GM12878 (cell line): ENCODE measurements at regions not wholly inside any gene's neighbourhood (a gene's known extent, or its start where the extent isn't known, plus 50 kb on each side); places are given as distances from the start of the nearest gene placed in this dataset.

Experiments
- ATAC-seq: fragments of 200-7000 bp; cut with Tn5 transposase; 3 replicates; pipeline ENCODE4 v1.9.1; 2020; ENCODE audit warnings: mild to moderate bottlenecking, moderate library complexity
- BruUV-seq: library from RNA; stranded (reverse); fragments of 400-500 nt; replicated peaks from 2 replicates; lab custom pipeline; 2021; lab: Mats Ljungman, UMichigan
- CTCF ChIA-PET: fragments of 300-600 bp; sonication (Branson Sonifier 250); formaldehyde crosslinking; extraction: SDS; loops from one replicate; lab custom pipeline; 2021; ENCODE audit warnings: inconsistent platforms; lab: Yijun Ruan, JAX
- POLR2A ChIA-PET: fragments of 350-600 bp; formaldehyde crosslinking; extraction: SDS; loops from one replicate; lab custom pipeline; 2021; ENCODE audit warnings: inconsistent platforms; lab: Charles Lee
- RAD21 ChIA-PET: fragments of 300-600 bp; sonication (Branson Sonifier 250); formaldehyde crosslinking; loops from one replicate; lab custom pipeline; 2023; ENCODE audit warnings: antibody characterized with exemption; ENCODE audit not compliant: unreplicated experiment; lab: Charles Lee
- SMC1A ChIA-PET: fragments of 300-600 bp; sonication (Branson Sonifier 250); formaldehyde crosslinking; loops from one replicate; lab custom pipeline; 2023; ENCODE audit not compliant: unreplicated experiment, uncharacterized antibody; lab: Charles Lee
- DNase-seq: peaks from one replicate; pipeline ENCODE4 v3.0.0-alpha.2; 2011; ENCODE audit warnings: low read depth, low spot score
- FAIRE-seq: peaks from 3 replicates; lab custom pipeline; 2011; peaks lifted over from hg19 to GRCh38; lab: Jason Lieb, UNC
- H2AFZ ChIP-seq: 2 replicates; pipeline ENCODE4 v1.6.0; 2011; ENCODE audit warnings: low read depth, low read length, control low read depth; ENCODE audit not compliant: control insufficient read depth
- H3K27ac ChIP-seq: 2 replicates; pipeline ENCODE4 v1.5.1; 2011; ENCODE audit warnings: control low read depth; ENCODE audit not compliant: control insufficient read depth, insufficient read depth
- H3K27me3 ChIP-seq, 2 experiments: replicated peaks in 1 of 2; 2 replicates each; pipeline versions ENCODE4 v1.6.0 to v1.6.1; 2011; ENCODE audit warnings: low read length in 1 of 2; ENCODE audit not compliant: control insufficient read depth in 2 of 2, insufficient read depth in 2 of 2
- H3K36me3 ChIP-seq, 2 experiments: 2 replicates each; pipeline ENCODE4 v1.5.1; 2011; ENCODE audit warnings: low read length in 1 of 2; ENCODE audit not compliant: control insufficient read depth in 2 of 2, insufficient read depth in 2 of 2
- H3K4me1 ChIP-seq: 2 replicates; pipeline ENCODE4 v1.6.1; 2011; ENCODE audit warnings: mild to moderate bottlenecking, low read length, moderate library complexity, mixed read lengths; ENCODE audit not compliant: control insufficient read depth, insufficient read depth
- H3K4me2 ChIP-seq: 2 replicates; pipeline ENCODE4 v1.6.0; 2011; ENCODE audit warnings: control low read depth; ENCODE audit not compliant: control insufficient read depth, insufficient read depth
- H3K4me3 ChIP-seq: fragments of 200-600 bp; sonication (generic); 2 replicates; pipeline ENCODE4 v1.5.1; 2016
- H3K79me2 ChIP-seq: 2 replicates; pipeline ENCODE4 v1.6.0; 2011; ENCODE audit warnings: low read length; ENCODE audit not compliant: control insufficient read depth, insufficient read depth
- H3K9ac ChIP-seq: 2 replicates; pipeline ENCODE4 v1.8.0; 2011; ENCODE audit warnings: low read length, control low read depth, mixed read lengths; ENCODE audit not compliant: control insufficient read depth, insufficient read depth
- H3K9me3 ChIP-seq: replicated peaks from 3 replicates; pipeline ENCODE4 v1.5.1; 2011; ENCODE audit warnings: mild to moderate bottlenecking, low read length; ENCODE audit not compliant: control insufficient read depth, insufficient read depth
- H4K20me1 ChIP-seq: 2 replicates; pipeline ENCODE4 v1.6.0; 2011; ENCODE audit not compliant: control insufficient read depth, insufficient read depth
- FOS ChIP-seq: IDR thresholded peaks from 3 replicates; pipeline ENCODE4 v1.6.1; 2011; ENCODE audit warnings: borderline replicate concordance; ENCODE audit not compliant: insufficient read length; ENCODE audit errors: extremely low read depth
- HDGF ChIP-seq: fragments of 450-650 bp; IDR thresholded peaks from 2 replicates; pipeline ENCODE4 v1.6.1; 2016; ENCODE audit warnings: antibody characterized with exemption
- MTA2 ChIP-seq: fragments of 450-650 bp; IDR thresholded peaks from 2 replicates; pipeline ENCODE4 v1.6.1; 2016; ENCODE audit warnings: low read depth, mild to moderate bottlenecking, moderate library complexity
- NFYB ChIP-seq: IDR thresholded peaks from 2 replicates; pipeline ENCODE4 v1.6.1; 2011; ENCODE audit warnings: low read depth, mild to moderate bottlenecking, low read length, improper control_type of control experiment, moderate library complexity; ENCODE audit not compliant: insufficient read depth
- POLR2A ChIP-seq: IDR thresholded peaks from 2 replicates; pipeline ENCODE4 v1.6.1; 2011; ENCODE audit warnings: low read depth, mild to moderate bottlenecking, low read length
- SMAD1 ChIP-seq: fragments of 450-650 bp; IDR thresholded peaks from 2 replicates; pipeline ENCODE4 v1.6.1; 2018; ENCODE audit warnings: mild to moderate bottlenecking, low read depth; ENCODE audit not compliant: partially characterized antibody
- STAT3 ChIP-seq: IDR thresholded peaks from 2 replicates; pipeline ENCODE4 v1.6.1; 2011; ENCODE audit warnings: low read depth, low read length, improper control_type of control experiment
- YBX1 ChIP-seq: fragments of 450-650 bp; IDR thresholded peaks from 2 replicates; pipeline ENCODE4 v1.6.1; 2016; ENCODE audit warnings: antibody characterized with exemption
- WGBS: methylation state at CpG from one replicate; pipeline ENCODE4 v1.1.6; 2016; ENCODE audit warnings: low lambda C conversion rate; ENCODE audit not compliant: insufficient replicate concordance, insufficient coverage; ENCODE audit errors: missing lambda C conversion rate; 5-methylcytosine and 5-hydroxymethylcytosine counted together
- in situ Hi-C: fragments of 300-500 bp; cut with MboI; formaldehyde crosslinking; loops from 9 replicates; pipeline ENCODE4 v1.14.3; 2018; ENCODE audit warnings: mixed read lengths
- intact Hi-C: fragments of 100-400 bp; cut with micrococcal nuclease; formaldehyde crosslinking; loops from one replicate; pipeline ENCODE4 v1.14.2; 2022; ENCODE audit not compliant: unreplicated experiment
- TF ChIP-seq, protein P1 (sequence below): fragments of 450-650 bp; IDR thresholded peaks from 2 replicates; pipeline ENCODE4 v1.6.1; 2014; ENCODE audit warnings: mild to moderate bottlenecking
- TF ChIP-seq, protein P2 (sequence below): fragments of 450-650 bp; IDR thresholded peaks from 2 replicates; pipeline ENCODE4 v1.6.1; 2017; ENCODE audit warnings: low read depth, mild to moderate bottlenecking, moderate library complexity
- TF ChIP-seq, protein P3 (sequence below): fragments of 450-650 bp; formaldehyde crosslinking; IDR thresholded peaks from 2 replicates; pipeline ENCODE4 v1.4.0; 2022; ENCODE audit warnings: mild to moderate bottlenecking, moderate library complexity
- TF ChIP-seq, protein P4 (sequence below): IDR thresholded peaks from 2 replicates; pipeline ENCODE4 v1.6.1; 2011; ENCODE audit warnings: low read depth, mild to moderate bottlenecking, low read length, moderate library complexity, borderline replicate concordance; ENCODE audit errors: extremely low read depth

DNA sequence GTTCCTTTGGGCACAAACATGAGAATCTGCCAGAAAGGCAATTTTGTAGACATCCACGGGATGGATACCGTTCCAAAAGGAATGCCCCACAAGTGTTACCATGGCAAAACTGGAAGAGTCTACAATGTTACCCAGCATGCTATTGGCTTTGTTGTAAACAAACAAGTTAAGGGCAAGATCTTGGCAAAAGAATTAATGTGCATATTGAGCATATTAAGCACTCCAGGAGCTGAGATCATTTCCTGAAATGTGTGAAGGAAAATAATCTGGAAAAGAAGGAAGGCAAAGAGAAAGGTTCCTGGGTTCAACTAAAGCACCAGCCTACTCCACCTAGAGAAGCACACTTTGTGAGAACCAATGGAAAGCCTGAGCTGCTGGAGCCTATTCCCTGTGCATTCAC lies 103.9 kb upstream of the ARG1 start:
- SMC1A ChIA-PET, result interaction anchor here (1.1 kb wide), 1 partner anchor 12 kb away, joined by 3 read pairs; no protein-coding TSS in a partner anchor

More for the DNA sequence above, 103.9 kb upstream of the ARG1 start:
- in situ Hi-C loops, result no loop called here
- Histone ChIP-seq H3K36me3 (no peaks in the 10 kb centered on the region), H3K9me3 (no peaks in the 10 kb centered on the region), H2AFZ (no peak overlapping the region), H4K20me1 (no peaks in the 10 kb centered on the region), H3K4me1 (no peaks in the 10 kb centered on the region), H3K4me3 (no peak overlapping the region), H3K4me2 (no peak overlapping the region), H3K9ac (no peak overlapping the region), H3K27me3 (no peaks in the 10 kb centered on the region), H3K79me2 (no peaks in the 10 kb centered on the region), H3K27ac (no peak overlapping the region)
- no TSS peak for BruUV-seq
- ChIA-PET CTCF (interaction anchor here (1.0 kb wide), 1 partner anchor 12 kb away, joined by 3 read pairs; no protein-coding TSS in a partner anchor), RAD21 (no interaction called here), POLR2A (no interaction called here)
- WGBS, result 49% methylated on average over 2 of the region's 2 CpGs
- intact Hi-C loops, result no loop called here
- no peak for FAIRE-seq
- no peak for TF ChIP-seq YBX1
- TF ChIP-seq, protein P1, sequence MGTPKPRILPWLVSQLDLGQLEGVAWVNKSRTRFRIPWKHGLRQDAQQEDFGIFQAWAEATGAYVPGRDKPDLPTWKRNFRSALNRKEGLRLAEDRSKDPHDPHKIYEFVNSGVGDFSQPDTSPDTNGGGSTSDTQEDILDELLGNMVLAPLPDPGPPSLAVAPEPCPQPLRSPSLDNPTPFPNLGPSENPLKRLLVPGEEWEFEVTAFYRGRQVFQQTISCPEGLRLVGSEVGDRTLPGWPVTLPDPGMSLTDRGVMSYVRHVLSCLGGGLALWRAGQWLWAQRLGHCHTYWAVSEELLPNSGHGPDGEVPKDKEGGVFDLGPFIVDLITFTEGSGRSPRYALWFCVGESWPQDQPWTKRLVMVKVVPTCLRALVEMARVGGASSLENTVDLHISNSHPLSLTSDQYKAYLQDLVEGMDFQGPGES, result no peak
- TF ChIP-seq HDGF, result no peak
- no peak for TF ChIP-seq NFYB
- TF ChIP-seq SMAD1, result no peak
- TF ChIP-seq STAT3, result no peak
- TF ChIP-seq FOS, result no peak
- TF ChIP-seq MTA2, result no peak
- TF ChIP-seq, protein P2, sequence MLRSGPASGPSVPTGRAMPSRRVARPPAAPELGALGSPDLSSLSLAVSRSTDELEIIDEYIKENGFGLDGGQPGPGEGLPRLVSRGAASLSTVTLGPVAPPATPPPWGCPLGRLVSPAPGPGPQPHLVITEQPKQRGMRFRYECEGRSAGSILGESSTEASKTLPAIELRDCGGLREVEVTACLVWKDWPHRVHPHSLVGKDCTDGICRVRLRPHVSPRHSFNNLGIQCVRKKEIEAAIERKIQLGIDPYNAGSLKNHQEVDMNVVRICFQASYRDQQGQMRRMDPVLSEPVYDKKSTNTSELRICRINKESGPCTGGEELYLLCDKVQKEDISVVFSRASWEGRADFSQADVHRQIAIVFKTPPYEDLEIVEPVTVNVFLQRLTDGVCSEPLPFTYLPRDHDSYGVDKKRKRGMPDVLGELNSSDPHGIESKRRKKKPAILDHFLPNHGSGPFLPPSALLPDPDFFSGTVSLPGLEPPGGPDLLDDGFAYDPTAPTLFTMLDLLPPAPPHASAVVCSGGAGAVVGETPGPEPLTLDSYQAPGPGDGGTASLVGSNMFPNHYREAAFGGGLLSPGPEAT, result no peak
- TF ChIP-seq, protein P3, sequence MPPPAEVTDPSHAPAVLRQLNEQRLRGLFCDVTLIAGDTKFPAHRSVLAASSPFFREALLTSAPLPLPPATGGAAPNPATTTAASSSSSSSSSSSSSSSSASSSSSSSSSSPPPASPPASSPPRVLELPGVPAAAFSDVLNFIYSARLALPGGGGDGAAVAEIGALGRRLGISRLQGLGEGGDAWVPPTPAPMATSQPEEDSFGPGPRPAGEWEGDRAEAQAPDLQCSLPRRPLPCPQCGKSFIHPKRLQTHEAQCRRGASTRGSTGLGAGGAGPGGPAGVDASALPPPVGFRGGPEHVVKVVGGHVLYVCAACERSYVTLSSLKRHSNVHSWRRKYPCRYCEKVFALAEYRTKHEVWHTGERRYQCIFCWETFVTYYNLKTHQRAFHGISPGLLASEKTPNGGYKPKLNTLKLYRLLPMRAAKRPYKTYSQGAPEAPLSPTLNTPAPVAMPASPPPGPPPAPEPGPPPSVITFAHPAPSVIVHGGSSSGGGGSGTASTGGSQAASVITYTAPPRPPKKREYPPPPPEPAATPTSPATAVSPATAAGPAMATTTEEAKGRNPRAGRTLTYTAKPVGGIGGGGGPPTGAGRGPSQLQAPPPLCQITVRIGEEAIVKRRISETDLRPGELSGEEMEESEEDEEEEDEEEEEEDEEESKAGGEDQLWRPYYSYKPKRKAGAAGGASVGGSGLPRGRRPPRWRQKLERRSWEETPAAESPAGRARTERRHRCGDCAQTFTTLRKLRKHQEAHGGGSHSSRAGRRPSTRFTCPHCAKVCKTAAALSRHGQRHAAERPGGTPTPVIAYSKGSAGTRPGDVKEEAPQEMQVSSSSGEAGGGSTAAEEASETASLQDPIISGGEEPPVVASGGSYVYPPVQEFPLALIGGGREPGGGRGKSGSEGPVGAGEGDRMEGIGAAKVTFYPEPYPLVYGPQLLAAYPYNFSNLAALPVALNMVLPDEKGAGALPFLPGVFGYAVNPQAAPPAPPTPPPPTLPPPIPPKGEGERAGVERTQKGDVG, result no peak
- TF ChIP-seq, protein P4, sequence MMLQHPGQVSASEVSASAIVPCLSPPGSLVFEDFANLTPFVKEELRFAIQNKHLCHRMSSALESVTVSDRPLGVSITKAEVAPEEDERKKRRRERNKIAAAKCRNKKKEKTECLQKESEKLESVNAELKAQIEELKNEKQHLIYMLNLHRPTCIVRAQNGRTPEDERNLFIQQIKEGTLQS, result no peak
- TF ChIP-seq POLR2A, result no peak
- no peak for DNase-seq
- ATAC-seq, result no peak
